ENCODE measurements at regions not wholly inside any gene's neighbourhood (a gene's known extent, or its start where the extent isn't known, plus 50 kb on each side); places are given as distances from the start of the nearest gene placed in this dataset.
A peak's percentile ranks its signal among the peaks of the same experiment; 100 is the strongest.

- Histone ChIP-seq H3K9me3 (ENCODE audit: insufficient read depth in 2 of 2, low read depth in 1 of 2, low read length in 1 of 2) (no peaks in the 10 kb centered on the region), H3K4me2 (ENCODE audit: insufficient read depth in 1 of 2, low read depth in 2 of 2, low read length in 2 of 2) (no peak overlapping the region), H2AFZ (ENCODE audit: low read length) (0 out of 2 replicates have a peak overlapping the region, but pooled peaks have one; percentile 33), H4K5ac (ENCODE audit: insufficient read length, low read depth, low read length) (no peak overlapping the region), H2BK5ac (ENCODE audit: low read depth, low read length) (no peak overlapping the region), H3K14ac (ENCODE audit: insufficient read length) (no peak overlapping the region), H4K20me1 (replicated peaks in 1 of 2; ENCODE audit: control insufficient read depth in 1 of 2, insufficient read depth in 2 of 2, low read length in 2 of 2) (no peaks in the 10 kb centered on the region), H2AK5ac (ENCODE audit: low read depth, low read length) (no peak overlapping the region), H3K36me3 (ENCODE audit: control insufficient read depth in 2 of 4, insufficient read depth in 4 of 4, low read length in 3 of 4) (no peaks in the 10 kb centered on the region), H3K56ac (replicated peaks; ENCODE audit: insufficient read length, low read depth, low read length) (no peak overlapping the region), H3K79me2 (ENCODE audit: control insufficient read depth in 1 of 2, insufficient read depth in 2 of 2, low read length in 2 of 2) (no peaks in the 10 kb centered on the region), H3K4ac (replicated peaks; ENCODE audit: insufficient read length, low read depth, low read length) (no peak overlapping the region), H3K4me3 (ENCODE audit: extremely low read depth in 1 of 4, insufficient read depth in 2 of 4, low read depth in 3 of 4, low read length in 4 of 4) (no peak overlapping the region), H2BK20ac (ENCODE audit: low read length) (no peak overlapping the region), H2BK15ac (ENCODE audit: low read length) (no peak overlapping the region), H3K27me3 (replicated peaks in 1 of 4; ENCODE audit: control insufficient read depth in 3 of 4, extremely low read depth in 1 of 4, insufficient read depth in 3 of 4, low read length in 3 of 4) (no peaks in the 10 kb centered on the region), H3K9ac (replicated peaks in 1 of 4; ENCODE audit: extremely low read depth in 1 of 4, low read depth in 3 of 4, low read length in 3 of 4) (no peak overlapping the region), H3K4me1 (replicated peaks in 1 of 4; ENCODE audit: control insufficient read depth in 3 of 4, insufficient read depth in 4 of 4, low read length in 3 of 4) (no peaks in the 10 kb centered on the region), H4K91ac (replicated peaks; ENCODE audit: insufficient read length, low read length) (no peak overlapping the region), H3K23ac (ENCODE audit: insufficient read length) (no peak overlapping the region), H3K79me1 (ENCODE audit: low read depth, low read length) (no peaks in the 10 kb centered on the region), H2BK12ac (ENCODE audit: low read depth, low read length) (no peak overlapping the region), H4K8ac (ENCODE audit: extremely low read depth, insufficient read depth, low read length) (no peak overlapping the region), H3K18ac (ENCODE audit: extremely low read depth, low read length) (no peak overlapping the region), H3K27ac (ENCODE audit: low read depth, low read length) (no peak overlapping the region), H2BK120ac (replicated peaks; ENCODE audit: low read depth, low read length) (no peak overlapping the region), H3K23me2 (ENCODE audit: low read depth, low read length) (no peaks in the 10 kb centered on the region)
- DNase-seq (ENCODE audit: low read depth in 1 of 2, low spot score in 2 of 2) (no peak), FAIRE-seq (no peak)
- TF ChIP-seq NANOG (IDR thresholded peaks at IDR 0.05; ENCODE audit: insufficient read depth, low read depth, low read length, poor library complexity, severe bottlenecking), result no peak
- ChIA-PET CTCF (ENCODE audit: partially characterized antibody) (interaction anchor here (0.9 to 1.1 kb wide), 3 partner anchors 9 to 118 kb away, joined by 3 read pairs; no protein-coding TSS in a partner anchor), POLR2A (ENCODE audit: partially characterized antibody) (no interaction called here)
- 75% methylated on average over 3 of the region's 3 CpGs; no CpG with 5 or more reads in 1 of the 2 experiments for whole genome bisulfite sequencing, 2 experiments (ENCODE audit: extremely low coverage in 1 of 2, insufficient coverage in 1 of 2, insufficient read length in 1 of 2, insufficient replicate concordance in 2 of 2, low coverage in 1 of 2, low lambda C conversion rate in 2 of 2, missing lambda C conversion rate in 1 of 2)
Measured at GRCh38 chr10:44193166-44193565, 191.7 kb downstream of the CXCL12 start.

Data from H1 (cell line).